Aorta (tissue), 5 donors: ENCODE measurements at regions not wholly inside any gene's neighbourhood (a gene's known extent, or its start where the extent isn't known, plus 50 kb on each side); places are given as distances from the start of the nearest gene placed in this dataset.

Source experiments
- ATAC-seq: fragments of 200-7000 bp; cut with Tn5 transposase; one replicate; pipeline ENCODE4 v1.9.1; 2022; ENCODE audit warnings: moderate library complexity; ENCODE audit not compliant: low FRiP score
- DNase-seq, 2 donors: peaks; one replicate each; pipeline ENCODE4 v3.0.0-alpha.2; 2020
- H3K27ac ChIP-seq, 2 donors: one replicate each; pipeline ENCODE4 v1.5.1; 2013; ENCODE audit warnings: low read length in 2 of 2, mild to moderate bottlenecking in 2 of 2, moderate library complexity in 2 of 2, control low read depth in 1 of 2, inconsistent platforms in 1 of 2, low read depth in 1 of 2
- H3K27me3 ChIP-seq, 2 donors: one replicate each; pipeline ENCODE4 v1.6.1; 2013; ENCODE audit warnings: control low read depth in 1 of 2, low read length in 1 of 2, mild to moderate bottlenecking in 1 of 2, moderate library complexity in 1 of 2; ENCODE audit not compliant: insufficient read depth in 2 of 2, control insufficient read depth in 1 of 2
- H3K36me3 ChIP-seq, 2 donors: one replicate each; pipeline ENCODE4 v1.6.1; 2013; ENCODE audit warnings: control low read depth in 1 of 2, low read length in 1 of 2, mild to moderate bottlenecking in 1 of 2; ENCODE audit not compliant: insufficient read depth in 2 of 2, control insufficient read depth in 1 of 2
- H3K4me1 ChIP-seq, 2 donors: one replicate each; pipeline ENCODE4 v1.6.1; 2013; ENCODE audit warnings: low read length in 2 of 2, control low read depth in 1 of 2, mild to moderate bottlenecking in 1 of 2, moderate library complexity in 1 of 2; ENCODE audit not compliant: insufficient read depth in 2 of 2, control insufficient read depth in 1 of 2
- H3K4me3 ChIP-seq, 2 donors: one replicate each; pipeline ENCODE4 v1.5.1; 2013; ENCODE audit warnings: low read length in 2 of 2, control low read depth in 1 of 2, mild to moderate bottlenecking in 1 of 2
- H3K9me3 ChIP-seq: one replicate; pipeline ENCODE4 v1.6.1; 2013; ENCODE audit warnings: mild to moderate bottlenecking, low read length; ENCODE audit not compliant: control insufficient read depth
- WGBS, 2 donors: extraction: QIAGEN DNeasy Blood & Tissue Kit; methylation state at CpG; one replicate each; pipeline ENCODE4 v1.1.7; 2013; 5-methylcytosine and 5-hydroxymethylcytosine counted together
- intact Hi-C, 2 donors: fragments of 100-400 bp; cut with DNase I; formaldehyde crosslinking; loops; one replicate each; pipeline versions ENCODE4 v1.14.2 to v1.15.0; 2022
- donor health status: healthy with polysubstance abuse.
- donor health status: Bipolar disorder and iron deficiency.
- donor health status: DM: no; HTN: no; CAD: no.
- donor health status: DM: no; HTN: no; CAD: no.
- donor health status: DM: yes; HTN: yes; CAD: no.

DNA sequence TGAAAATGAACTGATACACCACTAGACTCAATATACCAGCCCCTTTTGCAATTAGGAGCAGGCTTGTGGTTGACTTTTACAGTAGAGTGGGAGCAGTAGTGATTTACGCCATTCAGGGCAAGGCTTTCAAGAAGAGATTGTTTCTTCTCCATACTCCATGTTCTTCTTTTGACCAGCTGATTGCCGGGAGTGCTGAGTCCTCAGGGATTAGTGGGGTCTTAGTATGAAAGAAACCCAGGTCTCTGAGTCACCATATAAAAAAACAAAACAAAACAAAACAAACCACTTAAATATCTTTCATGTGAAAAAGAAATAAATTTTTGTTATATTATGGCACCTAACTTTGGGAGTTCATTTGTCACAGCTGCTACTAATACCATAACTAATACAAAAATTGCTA is 465.6 kb upstream of the TRIB2 start:
- H3K27me3 ChIP-seq = no peaks in the 10 kb centered on the region
- H3K9me3 ChIP-seq = no peaks in the 10 kb centered on the region
- no peak for DNase-seq
- no peak for ATAC-seq
- H3K4me1 ChIP-seq = peaks cover 0 to 2% of the 10 kb centered on the region in 2 donors
- WGBS, 2 donors = 84 to 90% methylated on average over 2 of the region's 2 CpGs
- no peak overlapping the region for H3K27ac ChIP-seq
- no peak overlapping the region for H3K4me3 ChIP-seq
- no peaks in the 10 kb centered on the region for H3K36me3 ChIP-seq
- intact Hi-C loops = no loop called here

GRCh38 chr2:12251749-12252148 is 465.0 kb upstream of the TRIB2 start:
- Histone ChIP-seq H3K9me3 (no peaks in the 10 kb centered on the region), H3K36me3 (no peaks in the 10 kb centered on the region), H3K4me1 (peaks cover 0 to 2% of the 10 kb centered on the region in 2 donors), H3K4me3 (no peak overlapping the region), H3K27me3 (no peaks in the 10 kb centered on the region), H3K27ac (no peak overlapping the region)
- intact Hi-C loops = no loop called here
- no peak for DNase-seq
- ATAC-seq = no peak

DNA sequence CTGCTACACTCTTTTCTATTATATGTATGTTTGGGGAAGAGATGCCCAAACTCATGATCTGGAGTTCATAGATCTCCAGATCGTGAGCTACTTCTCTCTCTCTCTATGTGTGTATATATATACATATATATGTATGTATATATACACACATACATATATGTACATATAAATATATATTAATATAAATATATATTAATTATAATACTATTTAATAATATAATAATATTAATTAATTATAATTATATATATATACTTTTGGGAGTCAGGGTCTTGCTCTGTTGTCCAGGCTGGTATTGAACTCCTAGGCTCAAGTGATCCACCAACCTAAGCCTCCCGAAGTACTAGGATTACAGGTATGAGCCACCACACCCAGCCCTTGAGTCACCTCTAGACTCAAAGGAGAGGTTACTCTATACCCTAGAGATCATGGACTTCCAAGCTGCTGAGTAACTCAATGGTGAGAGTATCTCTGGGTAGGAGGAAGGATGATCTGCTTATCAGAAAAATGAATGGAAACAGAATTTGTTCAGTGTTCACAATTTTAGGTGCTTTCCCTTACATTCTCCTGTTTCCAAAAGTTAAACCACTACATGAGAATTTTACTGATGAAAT is 463.5 kb upstream of the TRIB2 start:
- WGBS, 2 donors = 96% methylated on average over 2 of the region's 2 CpGs
- intact Hi-C loops = no loop called here
- H3K36me3 ChIP-seq = no peaks in the 10 kb centered on the region
- no peak overlapping the region for H3K27ac ChIP-seq
- no peak overlapping the region for H3K4me3 ChIP-seq
- H3K27me3 ChIP-seq = no peaks in the 10 kb centered on the region
- peaks cover 0 to 4% of the 10 kb centered on the region in 2 donors for H3K4me1 ChIP-seq
- ATAC-seq (no peak), DNase-seq (no peak)
- no peaks in the 10 kb centered on the region for H3K9me3 ChIP-seq

DNA sequence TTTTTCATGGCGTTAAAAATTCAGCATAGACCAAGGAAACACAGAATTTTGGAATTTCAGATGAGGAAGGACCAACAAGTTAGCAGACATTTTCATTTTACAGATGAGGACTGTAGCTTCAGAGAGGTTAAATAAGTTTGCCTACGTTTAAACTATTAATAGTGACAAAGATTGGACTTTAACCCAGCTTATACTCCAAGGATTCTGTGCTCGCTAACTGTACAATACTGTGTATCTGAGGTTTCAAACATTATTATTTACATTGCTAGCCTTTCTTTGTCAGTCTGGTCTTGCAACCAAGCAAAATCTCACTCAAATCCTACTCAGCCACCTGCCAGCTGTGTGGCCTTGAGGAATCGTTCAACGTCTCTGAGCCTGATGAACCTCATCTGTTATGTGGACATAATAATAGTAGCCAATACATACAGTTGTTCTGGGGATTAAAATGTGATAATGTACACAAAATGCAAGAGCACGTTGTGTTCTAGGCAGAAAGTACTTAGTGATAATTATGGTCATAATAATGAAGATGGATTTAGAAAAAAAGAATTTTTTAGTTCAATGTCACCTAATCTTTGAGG is 462.4 kb upstream of the TRIB2 start:
- Histone ChIP-seq H3K27ac (no peak overlapping the region), H3K9me3 (no peaks in the 10 kb centered on the region), H3K4me3 (no peak overlapping the region), H3K36me3 (no peaks in the 10 kb centered on the region), H3K27me3 (no peaks in the 10 kb centered on the region), H3K4me1 (peaks cover 0 to 4% of the 10 kb centered on the region in 2 donors)
- no peak for DNase-seq
- intact Hi-C loops = no loop called here
- 55 to 58% methylated on average over 6 of the region's 6 CpGs for WGBS, 2 donors
- ATAC-seq = no peak

- no peak for ATAC-seq
- Histone ChIP-seq H3K4me1 (peaks cover 0 to 2% of the 10 kb centered on the region in 2 donors), H3K9me3 (no peaks in the 10 kb centered on the region), H3K27ac (no peak overlapping the region), H3K27me3 (no peaks in the 10 kb centered on the region), H3K36me3 (no peaks in the 10 kb centered on the region), H3K4me3 (no peak overlapping the region)
- 93 to 94% methylated on average over 2 of the region's 2 CpGs for WGBS, 2 donors
- DNase-seq = no peak
- intact Hi-C loops = no loop called here
Measured at GRCh38 chr2:12256206-12256605, 460.5 kb upstream of the TRIB2 start.

DNA sequence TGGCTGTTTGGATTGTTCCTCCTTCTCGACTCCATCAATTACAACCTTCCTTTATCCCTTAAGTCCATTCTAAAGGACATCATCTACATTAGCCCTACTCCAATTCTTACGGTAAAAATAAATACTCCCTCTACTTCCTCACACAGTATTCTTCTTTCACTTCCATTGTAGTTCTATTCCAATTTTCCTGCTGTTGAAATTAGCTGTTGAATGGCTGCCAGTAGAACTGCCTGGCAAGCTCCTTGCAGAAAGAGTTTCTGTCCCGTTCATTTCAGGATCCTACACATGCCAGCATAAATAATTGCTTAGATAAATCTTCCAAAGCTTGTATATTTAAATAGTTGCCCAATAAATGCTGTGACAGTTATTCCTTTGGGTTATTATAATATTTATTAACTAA is 459.3 kb upstream of the TRIB2 start:
- DNase-seq (no peak), ATAC-seq (no peak)
- Histone ChIP-seq H3K4me3 (peak overlapping the region in 1 of 2 donors; percentile 36), H3K27me3 (no peaks in the 10 kb centered on the region), H3K4me1 (peaks cover 0 to 2% of the 10 kb centered on the region in 2 donors), H3K36me3 (no peaks in the 10 kb centered on the region), H3K9me3 (no peaks in the 10 kb centered on the region), H3K27ac (no peak overlapping the region)
- intact Hi-C loops = no loop called here
- WGBS, 2 donors = 6 to 7% methylated on average over 3 of the region's 3 CpGs

DNA sequence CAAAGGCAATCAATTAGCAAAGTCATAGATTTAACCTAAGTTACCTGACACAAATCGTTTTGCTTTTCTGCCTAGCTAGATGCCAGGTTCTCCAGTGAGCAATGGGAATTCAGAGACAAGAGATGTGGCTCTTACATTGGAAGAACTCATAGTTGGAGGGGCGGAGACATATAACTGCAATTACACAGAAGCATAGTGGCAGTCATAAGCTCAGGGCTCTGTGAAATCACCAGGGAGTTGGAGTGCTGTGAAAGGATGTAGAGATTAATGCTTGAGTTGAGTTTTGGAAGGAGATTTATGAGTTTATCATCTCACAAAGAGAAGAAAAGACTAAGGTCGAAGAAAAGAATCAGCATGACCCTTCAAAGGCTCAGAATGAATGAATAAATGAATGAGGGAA is 457.2 kb upstream of the TRIB2 start:
- WGBS, 2 donors = 94 to 97% methylated on average over 3 of the region's 3 CpGs
- no peak overlapping the region for H3K27ac ChIP-seq
- H3K4me1 ChIP-seq = peaks cover 2 to 5% of the 10 kb centered on the region in 2 donors
- ATAC-seq (no peak), DNase-seq (no peak)
- intact Hi-C loops = no loop called here
- H3K36me3 ChIP-seq = no peaks in the 10 kb centered on the region
- no peaks in the 10 kb centered on the region for H3K9me3 ChIP-seq
- H3K4me3 ChIP-seq = no peak overlapping the region
- no peaks in the 10 kb centered on the region for H3K27me3 ChIP-seq

GRCh38 chr2:12261986-12262680 is 454.6 kb upstream of the TRIB2 start:
- WGBS, 2 donors = 89 to 90% methylated on average over 3 of the region's 3 CpGs
- intact Hi-C loops = no loop called here
- no peak overlapping the region for H3K4me3 ChIP-seq
- ATAC-seq = no peak
- peaks cover 1 to 5% of the 10 kb centered on the region in 2 donors for H3K4me1 ChIP-seq
- H3K27me3 ChIP-seq = no peaks in the 10 kb centered on the region
- DNase-seq = no peak
- no peak overlapping the region for H3K27ac ChIP-seq
- no peaks in the 10 kb centered on the region for H3K36me3 ChIP-seq
- H3K9me3 ChIP-seq = no peaks in the 10 kb centered on the region
